DOHH2 (cell line): ENCODE measurements at regions not wholly inside any gene's neighbourhood (a gene's known extent, or its start where the extent isn't known, plus 50 kb on each side); places are given as distances from the start of the nearest gene placed in this dataset.

ENCODE experiments used
- H3F3A ChIP-seq: fragments of 200-600 bp; sonication (generic), shearing (Covaris generic); 2 replicates; pipeline ENCODE4 v1.6.0; 2016; ENCODE audit warnings: antibody characterized with exemption, mild to moderate bottlenecking; ENCODE audit not compliant: control insufficient read depth, insufficient read depth
- H3K27ac ChIP-seq: fragments of 200-600 bp; sonication (generic); 2 replicates; pipeline ENCODE4 v1.5.1; 2014; ENCODE audit warnings: low read depth, mild to moderate bottlenecking, low read length, moderate library complexity
- H3K27me3 ChIP-seq: fragments of 200-600 bp; sonication (generic); 2 replicates; pipeline ENCODE4 v1.6.1; 2014; ENCODE audit warnings: mild to moderate bottlenecking, low read length, mixed read lengths; ENCODE audit not compliant: control insufficient read depth
- H3K36me3 ChIP-seq: fragments of 200-600 bp; sonication (generic); 2 replicates; pipeline ENCODE4 v1.6.1; 2014; ENCODE audit warnings: mild to moderate bottlenecking, low read length, moderate library complexity, mixed read lengths; ENCODE audit not compliant: control insufficient read depth
- H3K4me1 ChIP-seq: fragments of 200-600 bp; sonication (generic); 2 replicates; pipeline ENCODE4 v1.6.1; 2014; ENCODE audit warnings: mild to moderate bottlenecking, low read length, mixed read lengths; ENCODE audit not compliant: control insufficient read depth
- H3K4me2 ChIP-seq: fragments of 200-600 bp; sonication (generic); 2 replicates; pipeline ENCODE4 v1.6.0; 2014; ENCODE audit warnings: mild to moderate bottlenecking, low read length, moderate library complexity
- H3K4me3 ChIP-seq: fragments of 200-600 bp; sonication (generic); 2 replicates; pipeline ENCODE4 v1.5.1; 2014; ENCODE audit warnings: mild to moderate bottlenecking, low read length, mixed read lengths
- H3K79me2 ChIP-seq: fragments of 200-600 bp; sonication (generic); 2 replicates; pipeline ENCODE4 v1.6.1; 2014; ENCODE audit warnings: mild to moderate bottlenecking, low read length, mixed read lengths; ENCODE audit not compliant: control insufficient read depth
- H3K9me2 ChIP-seq: fragments of 200-600 bp; sonication (generic); replicated peaks from 2 replicates; pipeline ENCODE4 v1.6.1; 2014; ENCODE audit warnings: mild to moderate bottlenecking, low read length, mixed read lengths; ENCODE audit not compliant: control insufficient read depth
- H3K9me3 ChIP-seq: fragments of 200-600 bp; sonication (generic); 2 replicates; pipeline ENCODE4 v1.6.1; 2014; ENCODE audit warnings: antibody characterized with exemption, low read length, mixed read lengths; ENCODE audit not compliant: control insufficient read depth, insufficient read depth
- H4K20me1 ChIP-seq: fragments of 200-600 bp; sonication (generic); 2 replicates; pipeline ENCODE4 v1.6.0; 2014; ENCODE audit warnings: low read depth, mild to moderate bottlenecking, antibody characterized with exemption, low read length, moderate library complexity; ENCODE audit not compliant: control insufficient read depth, insufficient read depth
- CTCF ChIP-seq: fragments of 200-600 bp; sonication (generic); IDR thresholded peaks from one replicate; pipeline ENCODE4 v1.5.1; 2014; ENCODE audit warnings: antibody characterized with exemption, mild to moderate bottlenecking, low read depth, low read length; ENCODE audit not compliant: poor library complexity, severe bottlenecking
- EZH2phosphoT487 ChIP-seq: fragments of 200-600 bp; sonication (generic); IDR thresholded peaks from 2 replicates; pipeline ENCODE4 v1.6.1; 2017; ENCODE audit warnings: borderline replicate concordance, mild to moderate bottlenecking, antibody characterized with exemption, low read length, moderate library complexity, mixed read lengths

- Histone ChIP-seq H3K79me2 (no peaks in the 10 kb centered on the region), H3K27me3 (no peaks in the 10 kb centered on the region), H3F3A (no peaks in the 10 kb centered on the region), H3K9me3 (no peaks in the 10 kb centered on the region), H4K20me1 (no peaks in the 10 kb centered on the region), H3K27ac (no peak overlapping the region), H3K4me3 (no peak overlapping the region), H3K4me2 (no peak overlapping the region), H3K36me3 (no peaks in the 10 kb centered on the region), H3K9me2 (no peaks in the 10 kb centered on the region), H3K4me1 (no peaks in the 10 kb centered on the region)
- TF ChIP-seq EZH2phosphoT487 (no peak), CTCF (no peak)
Measured at GRCh38 chr18:27461957-27462356, 276.8 kb upstream of the CHST9 start.

GRCh38 chr18:27449104-27449503 lies 264.0 kb upstream of the CHST9 start:
- no peaks in the 10 kb centered on the region for H4K20me1 ChIP-seq
- no peaks in the 10 kb centered on the region for H3K36me3 ChIP-seq

GRCh38 chr18:27447930-27448329 lies 262.8 kb upstream of the CHST9 start:
- Histone ChIP-seq H3K4me3 (no peak overlapping the region), H3K27ac (no peak overlapping the region), H4K20me1 (no peaks in the 10 kb centered on the region), H3K9me3 (no peaks in the 10 kb centered on the region), H3K27me3 (no peaks in the 10 kb centered on the region), H3K79me2 (no peaks in the 10 kb centered on the region), H3K9me2 (no peaks in the 10 kb centered on the region), H3K36me3 (no peaks in the 10 kb centered on the region), H3F3A (no peaks in the 10 kb centered on the region), H3K4me2 (no peak overlapping the region), H3K4me1 (no peaks in the 10 kb centered on the region)
- TF ChIP-seq CTCF (no peak), EZH2phosphoT487 (no peak)

More at GRCh38 chr18:27449104-27449503, 264.0 kb upstream of the CHST9 start:
- Histone ChIP-seq H3K9me3 (no peaks in the 10 kb centered on the region), H3K4me2 (no peak overlapping the region), H3K27me3 (no peaks in the 10 kb centered on the region), H3F3A (no peaks in the 10 kb centered on the region), H3K9me2 (no peaks in the 10 kb centered on the region), H3K4me1 (no peaks in the 10 kb centered on the region), H3K79me2 (no peaks in the 10 kb centered on the region), H3K4me3 (no peak overlapping the region), H3K27ac (no peak overlapping the region)
- TF ChIP-seq CTCF = no peak
- no peak for TF ChIP-seq EZH2phosphoT487

GRCh38 chr18:27447451-27447881 lies 262.4 kb upstream of the CHST9 start:
- Histone ChIP-seq H3F3A (no peaks in the 10 kb centered on the region), H3K9me3 (no peaks in the 10 kb centered on the region), H3K4me3 (no peak overlapping the region), H4K20me1 (no peaks in the 10 kb centered on the region), H3K4me1 (no peaks in the 10 kb centered on the region), H3K4me2 (no peak overlapping the region), H3K79me2 (no peaks in the 10 kb centered on the region), H3K27me3 (no peaks in the 10 kb centered on the region), H3K27ac (no peak overlapping the region), H3K36me3 (no peaks in the 10 kb centered on the region), H3K9me2 (no peaks in the 10 kb centered on the region)
- TF ChIP-seq EZH2phosphoT487 (no peak), CTCF (no peak)
